MM.1S (cell line): ENCODE measurements at regions not wholly inside any gene's neighbourhood (a gene's known extent, or its start where the extent isn't known, plus 50 kb on each side); places are given as distances from the start of the nearest gene placed in this dataset.

Experiments used
- EZH2 ChIP-seq: fragments of 300-600 bp; sonication (generic); optimal IDR thresholded peaks from 2 replicates; pipeline ENCODE3; 2017; ENCODE audit warnings: low read depth, mild to moderate bottlenecking, antibody characterized with exemption, low read length, mixed read lengths
- EZH2phosphoT487 ChIP-seq: fragments of 300-600 bp; sonication (generic); IDR thresholded peaks from 2 replicates; pipeline ENCODE4 v1.6.1; 2018; ENCODE audit warnings: antibody characterized with exemption, low read length
- TF ChIP-seq, protein P1 (sequence below): fragments of 300-600 bp; sonication (generic); IDR thresholded peaks from 2 replicates; pipeline ENCODE4 v1.5.1; 2016; ENCODE audit warnings: antibody characterized with exemption, low read length, mixed read lengths

DNA sequence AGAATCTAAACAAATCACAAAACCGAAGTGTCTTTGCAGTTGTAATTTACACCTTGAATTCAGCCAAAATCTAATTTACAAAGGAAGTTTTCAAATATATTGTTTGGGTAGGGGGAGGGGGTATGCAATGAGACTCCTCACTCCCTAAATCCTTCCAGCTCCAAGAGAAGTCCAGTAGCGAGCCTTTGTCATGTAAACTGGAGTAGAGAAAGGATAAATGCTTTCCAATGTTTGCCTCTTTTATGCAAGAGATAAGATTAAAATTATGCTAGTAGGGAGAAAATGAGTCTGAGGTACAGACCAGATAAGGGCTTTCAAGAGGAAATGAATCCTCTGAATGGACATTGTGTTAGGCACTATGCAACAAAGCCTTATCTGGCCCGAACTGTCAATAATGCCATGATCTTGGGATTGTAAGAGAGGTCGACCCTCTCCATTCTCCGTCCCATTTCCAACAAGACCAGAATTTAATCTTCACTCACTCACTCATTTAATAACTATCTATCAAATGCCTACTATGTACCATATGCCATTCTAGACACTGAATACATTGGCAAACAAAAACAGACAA, 199.2 kb downstream of the LACC1 start:
- no peak for TF ChIP-seq EZH2phosphoT487
- TF ChIP-seq, protein P1, sequence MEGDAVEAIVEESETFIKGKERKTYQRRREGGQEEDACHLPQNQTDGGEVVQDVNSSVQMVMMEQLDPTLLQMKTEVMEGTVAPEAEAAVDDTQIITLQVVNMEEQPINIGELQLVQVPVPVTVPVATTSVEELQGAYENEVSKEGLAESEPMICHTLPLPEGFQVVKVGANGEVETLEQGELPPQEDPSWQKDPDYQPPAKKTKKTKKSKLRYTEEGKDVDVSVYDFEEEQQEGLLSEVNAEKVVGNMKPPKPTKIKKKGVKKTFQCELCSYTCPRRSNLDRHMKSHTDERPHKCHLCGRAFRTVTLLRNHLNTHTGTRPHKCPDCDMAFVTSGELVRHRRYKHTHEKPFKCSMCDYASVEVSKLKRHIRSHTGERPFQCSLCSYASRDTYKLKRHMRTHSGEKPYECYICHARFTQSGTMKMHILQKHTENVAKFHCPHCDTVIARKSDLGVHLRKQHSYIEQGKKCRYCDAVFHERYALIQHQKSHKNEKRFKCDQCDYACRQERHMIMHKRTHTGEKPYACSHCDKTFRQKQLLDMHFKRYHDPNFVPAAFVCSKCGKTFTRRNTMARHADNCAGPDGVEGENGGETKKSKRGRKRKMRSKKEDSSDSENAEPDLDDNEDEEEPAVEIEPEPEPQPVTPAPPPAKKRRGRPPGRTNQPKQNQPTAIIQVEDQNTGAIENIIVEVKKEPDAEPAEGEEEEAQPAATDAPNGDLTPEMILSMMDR, result no peak
- no peak for TF ChIP-seq EZH2
